PC-9 (cell line): ENCODE measurements at regions not wholly inside any gene's neighbourhood (a gene's known extent, or its start where the extent isn't known, plus 50 kb on each side); places are given as distances from the start of the nearest gene placed in this dataset.

Source experiments
- CTCF ChIP-seq: fragments of 200-600 bp; sonication (generic); conservative IDR thresholded peaks from 2 replicates; pipeline ENCODE4 v1.6.1; 2017; ENCODE audit warnings: mixed run types, antibody characterized with exemption, mild to moderate bottlenecking, moderate library complexity
- EZH2 ChIP-seq: fragments of 200-600 bp; sonication (generic); IDR thresholded peaks from 2 replicates; pipeline ENCODE4 v1.8.0; 2017; ENCODE audit warnings: antibody characterized with exemption, low read depth

- TF ChIP-seq CTCF: no peak
- no peak for TF ChIP-seq EZH2
Measured at GRCh38 chr6:148217921-148218320, 124.7 kb upstream of the SASH1 start.
